ENCODE measurements at regions not wholly inside any gene's neighbourhood (a gene's known extent, or its start where the extent isn't known, plus 50 kb on each side); places are given as distances from the start of the nearest gene placed in this dataset.

GRCh38 chr18:51907687-51908597 lies 432.1 kb upstream of the DCC start:
- H4K20me1 ChIP-seq (ENCODE audit: insufficient read depth, low read length): no peaks in the 10 kb centered on the region
- H3K4me2 ChIP-seq (ENCODE audit: low read depth, low read length): no peak overlapping the region
- no peaks in the 10 kb centered on the region for H3K36me3 ChIP-seq (replicated peaks; ENCODE audit: insufficient read depth, low read length)
- no peaks in the 10 kb centered on the region for H3K4me1 ChIP-seq (ENCODE audit: low read length)
- no peaks in the 10 kb centered on the region for H3K27me3 ChIP-seq (replicated peaks; ENCODE audit: insufficient read depth, low read length)
- no peak overlapping the region for H3K4me3 ChIP-seq (ENCODE audit: low read length)
- H3K9ac ChIP-seq (ENCODE audit: low read length): no peak overlapping the region
- H3K9me2 ChIP-seq (replicated peaks; ENCODE audit: insufficient read depth, low read length): no peaks in the 10 kb centered on the region
- no peaks in the 10 kb centered on the region for H3K79me2 ChIP-seq (ENCODE audit: low read length)
- no peak for DNase-seq
- H2AFZ ChIP-seq (ENCODE audit: low read length): no peak overlapping the region
- no peak overlapping the region for H3K27ac ChIP-seq (ENCODE audit: low read length)
- no peaks in the 10 kb centered on the region for H3F3A ChIP-seq (ENCODE audit: insufficient read depth, low read length)
- no peaks in the 10 kb centered on the region for H3K9me3 ChIP-seq (replicated peaks; ENCODE audit: insufficient read depth, low read length)
- TF ChIP-seq CTCF (IDR thresholded peaks at IDR 0.05; ENCODE audit: low read length): no peak
- no peak for TF ChIP-seq EZH2 (optimal IDR thresholded peaks at IDR 0.05; ENCODE audit: low read depth, low read length)

- H3K4me1 ChIP-seq (ENCODE audit: low read length): no peaks in the 10 kb centered on the region
Observed at GRCh38 chr18:51908598-51908944, 431.4 kb upstream of the DCC start.

GRCh38 chr18:51911584-51911983 lies 428.4 kb upstream of the DCC start:
- no peaks in the 10 kb centered on the region for H3K36me3 ChIP-seq (replicated peaks; ENCODE audit: insufficient read depth, low read length)
- H2AFZ ChIP-seq (ENCODE audit: low read length): no peak overlapping the region
- no peaks in the 10 kb centered on the region for H3K27me3 ChIP-seq (replicated peaks; ENCODE audit: insufficient read depth, low read length)
- H3K9me2 ChIP-seq (replicated peaks; ENCODE audit: insufficient read depth, low read length): no peaks in the 10 kb centered on the region
- H3K9ac ChIP-seq (ENCODE audit: low read length): no peak overlapping the region
- no peaks in the 10 kb centered on the region for H3K9me3 ChIP-seq (replicated peaks; ENCODE audit: insufficient read depth, low read length)
- H3K4me1 ChIP-seq (ENCODE audit: low read length): no peaks in the 10 kb centered on the region
- DNase-seq: no peak
- no peaks in the 10 kb centered on the region for H3K79me2 ChIP-seq (ENCODE audit: low read length)
- no peak overlapping the region for H3K4me2 ChIP-seq (ENCODE audit: low read depth, low read length)
- no peaks in the 10 kb centered on the region for H4K20me1 ChIP-seq (ENCODE audit: insufficient read depth, low read length)
- H3K27ac ChIP-seq (ENCODE audit: low read length): no peak overlapping the region
- TF ChIP-seq EZH2 (optimal IDR thresholded peaks at IDR 0.05; ENCODE audit: low read depth, low read length) (no peak), EZH2phosphoT487 (IDR thresholded peaks at IDR 0.05; ENCODE audit: low read length) (no peak), CTCF (IDR thresholded peaks at IDR 0.05; ENCODE audit: low read length) (no peak)
- no peaks in the 10 kb centered on the region for H3F3A ChIP-seq (ENCODE audit: insufficient read depth, low read length)
- no peak overlapping the region for H3K4me3 ChIP-seq (ENCODE audit: low read length)

More at GRCh38 chr18:51908598-51908944, 431.4 kb upstream of the DCC start:
- H3K9me2 ChIP-seq (replicated peaks; ENCODE audit: insufficient read depth, low read length): no peaks in the 10 kb centered on the region
- H3K9ac ChIP-seq (ENCODE audit: low read length): no peak overlapping the region
- H3K9me3 ChIP-seq (replicated peaks; ENCODE audit: insufficient read depth, low read length): no peaks in the 10 kb centered on the region
- no peaks in the 10 kb centered on the region for H3F3A ChIP-seq (ENCODE audit: insufficient read depth, low read length)
- DNase-seq: no peak
- TF ChIP-seq EZH2phosphoT487 (IDR thresholded peaks at IDR 0.05; ENCODE audit: low read length): no peak
- no peak for TF ChIP-seq EZH2 (optimal IDR thresholded peaks at IDR 0.05; ENCODE audit: low read depth, low read length)
- no peak for TF ChIP-seq CTCF (IDR thresholded peaks at IDR 0.05; ENCODE audit: low read length)
- H3K36me3 ChIP-seq (replicated peaks; ENCODE audit: insufficient read depth, low read length): no peaks in the 10 kb centered on the region
- H3K27ac ChIP-seq (ENCODE audit: low read length): no peak overlapping the region
- H4K20me1 ChIP-seq (ENCODE audit: insufficient read depth, low read length): no peaks in the 10 kb centered on the region
- H3K27me3 ChIP-seq (replicated peaks; ENCODE audit: insufficient read depth, low read length): no peaks in the 10 kb centered on the region
- no peaks in the 10 kb centered on the region for H3K79me2 ChIP-seq (ENCODE audit: low read length)
- no peak overlapping the region for H3K4me2 ChIP-seq (ENCODE audit: low read depth, low read length)
- no peak overlapping the region for H3K4me3 ChIP-seq (ENCODE audit: low read length)
- no peak overlapping the region for H2AFZ ChIP-seq (ENCODE audit: low read length)
